H54 (cell line): ENCODE measurements at regions not wholly inside any gene's neighbourhood (a gene's known extent, or its start where the extent isn't known, plus 50 kb on each side); places are given as distances from the start of the nearest gene placed in this dataset.

ENCODE experiments used
- DNase-seq: peaks from one replicate; pipeline ENCODE4 v3.0.0; 2011; ENCODE audit warnings: low spot score, mixed read lengths; ENCODE audit not compliant: insufficient read length
- FAIRE-seq: peaks from 3 replicates; lab custom pipeline; 2011; peaks lifted over from hg19 to GRCh38; lab: Jason Lieb, UNC
- POLR2A ChIP-seq: IDR thresholded peaks from 2 replicates; pipeline ENCODE4 v1.6.1; 2011; ENCODE audit warnings: low read depth, mild to moderate bottlenecking, low read length

GRCh38 chr1:198966519-198966918, 327.7 kb downstream of the PTPRC start:
- DNase-seq (no peak), FAIRE-seq (no peak)
- TF ChIP-seq POLR2A: no peak

GRCh38 chr1:198967566-198967965, 328.7 kb downstream of the PTPRC start:
- DNase-seq: no peak
- no peak for FAIRE-seq
- no peak for TF ChIP-seq POLR2A

- TF ChIP-seq POLR2A: no peak
- no peak for FAIRE-seq
Measured at GRCh38 chr1:198968866-198969265, 330.0 kb downstream of the PTPRC start.

GRCh38 chr1:198969981-198970380, 331.1 kb downstream of the PTPRC start:
- no peak for FAIRE-seq
- no peak for DNase-seq
- no peak for TF ChIP-seq POLR2A

More at GRCh38 chr1:198968866-198969265, 330.0 kb downstream of the PTPRC start:
- DNase-seq: no peak

GRCh38 chr1:198970916-198971315, 332.1 kb downstream of the PTPRC start:
- DNase-seq (no peak), FAIRE-seq (peak; percentile 43)
- no peak for TF ChIP-seq POLR2A

- TF ChIP-seq POLR2A: no peak
- no peak for FAIRE-seq
- DNase-seq: no peak
Measured at GRCh38 chr1:198977909-198978308, 339.1 kb downstream of the PTPRC start.

- DNase-seq (no peak), FAIRE-seq (no peak)
- TF ChIP-seq POLR2A: no peak
Measured at GRCh38 chr1:198978523-198978922, 339.7 kb downstream of the PTPRC start.

DNA sequence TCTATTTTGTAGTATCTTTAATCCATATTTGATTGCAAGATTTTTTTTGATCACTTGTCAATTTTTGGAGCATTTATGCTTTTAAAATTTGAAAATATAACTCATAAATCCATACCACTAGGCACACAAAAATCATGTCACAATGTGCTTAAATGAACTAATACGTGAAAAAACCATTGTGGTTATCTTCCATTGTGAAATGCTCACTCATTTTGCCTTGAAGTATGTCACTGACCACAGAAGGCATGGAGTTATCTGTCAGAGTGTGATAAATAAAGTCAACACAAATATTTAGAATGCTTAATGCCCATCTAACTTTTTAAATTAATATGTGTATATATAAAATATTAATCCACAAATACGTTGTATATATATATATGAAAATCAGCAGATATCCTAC, 347.2 kb downstream of the PTPRC start:
- no peak for DNase-seq
- TF ChIP-seq POLR2A: no peak
- FAIRE-seq: no peak

DNA sequence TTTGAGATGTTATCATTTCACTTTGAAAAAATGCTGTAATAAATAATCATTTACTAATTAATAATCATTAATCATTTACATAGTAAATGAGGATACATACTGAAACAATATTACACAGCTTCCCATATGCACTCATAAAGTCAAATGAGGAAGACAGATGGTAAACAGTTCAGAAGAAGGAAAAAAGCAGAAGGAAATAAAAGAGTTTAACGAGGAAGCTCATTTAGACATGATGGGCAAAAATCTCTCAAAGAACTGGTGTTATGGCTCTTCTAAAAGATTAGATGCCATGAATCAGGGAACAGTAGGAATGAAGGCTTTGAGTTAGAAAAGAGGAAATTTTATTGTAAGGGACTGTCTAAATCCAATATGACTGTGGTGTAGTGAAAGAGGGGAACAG, 347.6 kb downstream of the PTPRC start:
- no peak for TF ChIP-seq POLR2A
- FAIRE-seq (no peak), DNase-seq (no peak)

DNA sequence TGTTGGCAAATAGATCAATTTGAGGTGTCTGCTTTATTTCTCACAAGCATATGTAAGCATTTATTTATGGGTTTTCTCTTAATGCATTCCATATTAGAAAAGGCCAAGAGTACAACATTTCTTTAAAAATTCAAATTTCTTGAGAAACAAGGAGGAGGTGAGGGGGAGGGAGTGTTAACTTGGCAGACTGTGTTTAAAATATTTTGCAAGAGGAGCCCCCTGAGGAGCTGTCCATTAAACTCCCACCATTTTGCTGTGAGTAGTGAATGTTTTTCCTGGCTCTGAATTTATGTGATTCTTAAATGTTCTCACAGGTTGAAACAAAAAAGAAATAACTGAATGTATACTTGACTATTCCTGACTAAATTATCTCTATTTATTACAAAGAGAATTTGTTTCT, 363.8 kb downstream of the PTPRC start:
- DNase-seq (no peak), FAIRE-seq (no peak)
- TF ChIP-seq POLR2A: no peak

GRCh38 chr1:199007423-199007822, 368.6 kb downstream of the PTPRC start:
- DNase-seq (no peak), FAIRE-seq (no peak)
- TF ChIP-seq POLR2A: no peak

DNA sequence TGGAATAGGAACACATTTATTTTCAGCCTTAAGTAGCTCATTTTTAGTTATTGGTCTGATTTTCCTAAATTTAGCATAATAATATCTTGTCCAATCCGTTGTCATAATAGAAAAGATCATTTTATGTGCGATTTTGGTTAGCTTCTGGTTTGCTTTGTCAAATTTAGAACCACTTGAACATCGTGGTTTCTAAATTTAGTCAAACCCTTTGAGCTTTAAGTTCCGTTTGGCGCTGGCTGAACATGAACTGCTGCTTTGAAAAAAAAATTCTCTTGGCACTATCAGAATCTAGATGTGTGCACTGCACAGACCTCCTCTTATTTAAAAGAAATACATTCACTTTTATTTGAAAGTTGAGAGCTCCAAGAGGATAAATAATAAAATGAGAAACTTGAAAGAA, 370.6 kb downstream of the PTPRC start:
- DNase-seq (no peak), FAIRE-seq (no peak)
- TF ChIP-seq POLR2A: no peak

GRCh38 chr1:199010492-199010891, 371.7 kb downstream of the PTPRC start:
- FAIRE-seq: no peak
- DNase-seq: no peak
- TF ChIP-seq POLR2A: no peak

- DNase-seq (no peak), FAIRE-seq (no peak)
- TF ChIP-seq POLR2A: no peak
Measured at GRCh38 chr1:199010933-199011332, 372.1 kb downstream of the PTPRC start.

GRCh38 chr1:199015799-199016198, 377.0 kb downstream of the PTPRC start:
- DNase-seq: no peak
- no peak for FAIRE-seq
- TF ChIP-seq POLR2A: no peak
